ENCODE measurements at regions not wholly inside any gene's neighbourhood (a gene's known extent, or its start where the extent isn't known, plus 50 kb on each side); places are given as distances from the start of the nearest gene placed in this dataset.

DNA sequence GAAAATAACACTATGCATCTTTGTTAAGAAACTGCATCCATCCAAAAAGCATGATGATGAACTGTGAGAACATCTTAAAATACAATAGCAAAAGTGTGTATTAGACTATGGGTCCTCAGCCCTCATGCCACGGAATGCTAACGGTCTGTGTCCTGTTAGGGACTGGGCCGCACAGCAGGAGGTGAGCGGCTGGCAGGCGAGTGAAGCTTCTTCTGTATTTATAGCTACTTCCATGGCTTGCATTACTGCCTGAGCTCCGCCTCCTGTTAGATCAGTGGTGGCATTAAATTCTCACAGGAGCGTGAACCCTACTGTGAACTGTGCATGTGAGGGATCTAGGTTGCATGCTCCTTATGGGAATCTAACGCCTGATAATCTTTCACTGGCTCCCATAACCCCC lies 129.8 kb downstream of the NXNL2 start:
- TF ChIP-seq, protein P1, sequence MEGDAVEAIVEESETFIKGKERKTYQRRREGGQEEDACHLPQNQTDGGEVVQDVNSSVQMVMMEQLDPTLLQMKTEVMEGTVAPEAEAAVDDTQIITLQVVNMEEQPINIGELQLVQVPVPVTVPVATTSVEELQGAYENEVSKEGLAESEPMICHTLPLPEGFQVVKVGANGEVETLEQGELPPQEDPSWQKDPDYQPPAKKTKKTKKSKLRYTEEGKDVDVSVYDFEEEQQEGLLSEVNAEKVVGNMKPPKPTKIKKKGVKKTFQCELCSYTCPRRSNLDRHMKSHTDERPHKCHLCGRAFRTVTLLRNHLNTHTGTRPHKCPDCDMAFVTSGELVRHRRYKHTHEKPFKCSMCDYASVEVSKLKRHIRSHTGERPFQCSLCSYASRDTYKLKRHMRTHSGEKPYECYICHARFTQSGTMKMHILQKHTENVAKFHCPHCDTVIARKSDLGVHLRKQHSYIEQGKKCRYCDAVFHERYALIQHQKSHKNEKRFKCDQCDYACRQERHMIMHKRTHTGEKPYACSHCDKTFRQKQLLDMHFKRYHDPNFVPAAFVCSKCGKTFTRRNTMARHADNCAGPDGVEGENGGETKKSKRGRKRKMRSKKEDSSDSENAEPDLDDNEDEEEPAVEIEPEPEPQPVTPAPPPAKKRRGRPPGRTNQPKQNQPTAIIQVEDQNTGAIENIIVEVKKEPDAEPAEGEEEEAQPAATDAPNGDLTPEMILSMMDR (IDR thresholded peaks at IDR 0.05), result no peak
- TF ChIP-seq POLR2A (IDR thresholded peaks at IDR 0.05) (no peak), EP300 (IDR thresholded peaks at IDR 0.05; ENCODE audit: low read depth) (no peak), POLR2AphosphoS5 (IDR thresholded peaks at IDR 0.05) (no peak)
- DNase-seq, result no peak
- intact Hi-C loops (cut with DNase I; ENCODE audit: low total_unique reads), result no loop called here
- 80 to 86% methylated on average over 1 to 8 of the region's 8 CpGs for WGBS, 2 donors (ENCODE audit: low coverage in 1 of 2)
- no peak overlapping the region for H3K27ac ChIP-seq
- H3K4me1 ChIP-seq, result no peaks in the 10 kb centered on the region
- in situ Hi-C loops (cut with MboI; ENCODE audit: low pct_ligation_motif_present in 1 of 4, low pct_unique_long_range_greater_than_20kb in 1 of 4, low sequenced_read_pairs in 3 of 4), result no loop called here
- no peaks in the 10 kb centered on the region for H3K9me3 ChIP-seq
- no peaks in the 10 kb centered on the region for H3K36me3 ChIP-seq
- no peaks in the 10 kb centered on the region for H3K27me3 ChIP-seq
- H3K4me3 ChIP-seq, result no peak overlapping the region

GRCh38 chr9:88672874-88673689 lies 138.1 kb downstream of the NXNL2 start:
- Histone ChIP-seq H3K27ac (no peak overlapping the region), H3K36me3 (no peaks in the 10 kb centered on the region), H3K27me3 (no peaks in the 10 kb centered on the region), H3K9me3 (peaks cover 0 to 7% of the 10 kb centered on the region in 2 donors), H3K4me1 (no peaks in the 10 kb centered on the region), H3K4me3 (no peak overlapping the region)
- DNase-seq, result no peak
- TF ChIP-seq POLR2A (IDR thresholded peaks at IDR 0.05), result no peak
- TF ChIP-seq, protein P1 (IDR thresholded peaks at IDR 0.05), result no peak
- TF ChIP-seq EP300 (IDR thresholded peaks at IDR 0.05; ENCODE audit: low read depth), result no peak
- TF ChIP-seq POLR2AphosphoS5 (IDR thresholded peaks at IDR 0.05), result no peak
- in situ Hi-C loops (cut with MboI; ENCODE audit: low pct_ligation_motif_present in 1 of 4, low pct_unique_long_range_greater_than_20kb in 1 of 4, low sequenced_read_pairs in 3 of 4), result no loop called here
- 83 to 91% methylated on average over 9 to 12 of the region's 12 CpGs for WGBS, 2 donors (ENCODE audit: low coverage in 1 of 2)
- intact Hi-C loops (cut with DNase I; ENCODE audit: low total_unique reads), result no loop called here

DNA sequence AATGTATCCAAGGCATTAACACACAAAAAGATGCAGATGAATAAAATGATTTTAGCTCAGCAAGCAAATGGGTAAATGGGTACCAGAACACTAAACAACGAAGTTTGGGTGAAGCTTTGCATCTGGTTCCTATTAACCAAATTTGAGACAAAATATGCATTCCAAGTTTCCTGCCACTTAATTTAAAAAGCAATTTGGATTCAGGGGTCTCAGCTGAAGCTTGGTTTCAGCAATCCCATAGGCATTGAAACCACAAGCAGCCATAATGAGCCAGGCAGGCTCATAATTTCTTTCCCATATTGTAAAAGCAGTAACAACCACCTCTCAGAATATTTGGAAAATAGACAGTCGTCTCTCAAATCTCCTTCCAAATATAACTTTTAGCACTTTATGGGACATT lies 138.9 kb downstream of the NXNL2 start:
- Histone ChIP-seq H3K9me3 (peaks cover 0 to 7% of the 10 kb centered on the region in 2 donors), H3K27me3 (no peaks in the 10 kb centered on the region), H3K27ac (no peak overlapping the region), H3K4me1 (no peaks in the 10 kb centered on the region), H3K4me3 (no peak overlapping the region), H3K36me3 (no peaks in the 10 kb centered on the region)
- 76 to 86% methylated on average over 2 of the region's 2 CpGs for WGBS, 2 donors (ENCODE audit: low coverage in 1 of 2)
- intact Hi-C loops (cut with DNase I; ENCODE audit: low total_unique reads), result no loop called here
- DNase-seq, result no peak
- in situ Hi-C loops (cut with MboI; ENCODE audit: low pct_ligation_motif_present in 1 of 4, low pct_unique_long_range_greater_than_20kb in 1 of 4, low sequenced_read_pairs in 3 of 4), result no loop called here
- TF ChIP-seq, protein P1 (IDR thresholded peaks at IDR 0.05), result no peak
- TF ChIP-seq POLR2AphosphoS5 (IDR thresholded peaks at IDR 0.05) (no peak), POLR2A (IDR thresholded peaks at IDR 0.05) (no peak), EP300 (IDR thresholded peaks at IDR 0.05; ENCODE audit: low read depth) (no peak)

DNA sequence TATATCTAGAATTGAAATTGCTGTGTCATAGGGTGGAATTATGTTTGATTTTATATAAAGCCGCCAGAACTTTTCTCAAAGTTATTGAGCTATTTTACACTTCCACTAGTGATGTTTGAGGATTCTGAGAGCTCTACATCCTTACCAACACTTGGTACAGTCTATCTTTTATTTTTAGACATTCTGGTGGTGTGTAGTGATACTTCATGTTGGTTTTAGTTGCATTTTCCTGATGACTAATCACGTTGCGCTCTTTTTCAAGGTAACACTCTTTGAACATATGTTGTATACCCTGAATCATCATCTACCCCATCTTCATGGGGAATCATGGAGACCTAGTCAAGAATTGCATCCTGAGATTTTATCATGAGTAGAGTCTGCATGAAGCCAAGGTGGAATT lies 141.7 kb downstream of the NXNL2 start:
- intact Hi-C loops (cut with DNase I; ENCODE audit: low total_unique reads) (no loop called here), in situ Hi-C loops (cut with MboI; ENCODE audit: low pct_ligation_motif_present in 1 of 4, low pct_unique_long_range_greater_than_20kb in 1 of 4, low sequenced_read_pairs in 3 of 4) (no loop called here)
- H3K27me3 ChIP-seq, result no peaks in the 10 kb centered on the region
- no peak overlapping the region for H3K4me3 ChIP-seq
- no peak for TF ChIP-seq POLR2A (IDR thresholded peaks at IDR 0.05)
- TF ChIP-seq, protein P1 (IDR thresholded peaks at IDR 0.05), result no peak
- TF ChIP-seq POLR2AphosphoS5 (IDR thresholded peaks at IDR 0.05), result no peak
- no peak for TF ChIP-seq EP300 (IDR thresholded peaks at IDR 0.05; ENCODE audit: low read depth)
- H3K36me3 ChIP-seq, result no peaks in the 10 kb centered on the region
- no peak for DNase-seq
- no peaks in the 10 kb centered on the region for H3K9me3 ChIP-seq
- no peak overlapping the region for H3K27ac ChIP-seq
- 77 to 91% methylated on average over 1 to 3 of the region's 3 CpGs for WGBS, 2 donors (ENCODE audit: low coverage in 1 of 2)
- H3K4me1 ChIP-seq, result no peaks in the 10 kb centered on the region

Measured in transverse colon (tissue), 4 donors.